Loucy (cell line): ENCODE measurements at regions not wholly inside any gene's neighbourhood (a gene's known extent, or its start where the extent isn't known, plus 50 kb on each side); places are given as distances from the start of the nearest gene placed in this dataset.

Experiments used
- H2AFZ ChIP-seq: fragments of 200-600 bp; sonication (generic); 2 replicates; pipeline ENCODE4 v1.6.0; 2016; ENCODE audit warnings: antibody characterized with exemption, mild to moderate bottlenecking, low read length, moderate library complexity
- H3F3A ChIP-seq: fragments of 200-600 bp; 2 replicates; pipeline ENCODE4 v1.6.0; 2016; ENCODE audit warnings: antibody characterized with exemption, low read depth, mild to moderate bottlenecking
- H3K27me3 ChIP-seq: fragments of 200-600 bp; sonication (generic); 2 replicates; pipeline ENCODE4 v1.6.1; 2014; ENCODE audit warnings: low read length, mild to moderate bottlenecking; ENCODE audit not compliant: insufficient read depth, poor library complexity, severe bottlenecking
- H3K36me3 ChIP-seq: fragments of 200-600 bp; sonication (generic); 2 replicates; pipeline ENCODE4 v1.6.1; 2016; ENCODE audit warnings: low read length; ENCODE audit not compliant: insufficient read depth
- H3K4me1 ChIP-seq: fragments of 200-600 bp; sonication (generic); 2 replicates; pipeline ENCODE4 v1.5.1; 2014; ENCODE audit warnings: low read length, mild to moderate bottlenecking; ENCODE audit not compliant: insufficient read depth, poor library complexity, severe bottlenecking
- H3K4me2 ChIP-seq: fragments of 200-600 bp; sonication (generic); 2 replicates; pipeline ENCODE4 v1.6.0; 2014; ENCODE audit warnings: antibody characterized with exemption, low read length, low read depth, mild to moderate bottlenecking; ENCODE audit not compliant: poor library complexity, severe bottlenecking
- H3K4me3 ChIP-seq: fragments of 200-600 bp; sonication (generic); 2 replicates; pipeline ENCODE4 v1.5.1; 2014; ENCODE audit warnings: low read length, mild to moderate bottlenecking, mixed read lengths; ENCODE audit not compliant: poor library complexity, severe bottlenecking
- H3K79me2 ChIP-seq: fragments of 200-600 bp; sonication (generic); 2 replicates; pipeline ENCODE4 v1.6.1; 2014; ENCODE audit warnings: low read length; ENCODE audit not compliant: insufficient read depth
- H3K9ac ChIP-seq: fragments of 200-600 bp; sonication (generic); 2 replicates; pipeline ENCODE4 v1.6.0; 2014; ENCODE audit warnings: mild to moderate bottlenecking, low read depth, low read length, moderate library complexity; ENCODE audit not compliant: poor library complexity, severe bottlenecking
- H3K9me2 ChIP-seq: fragments of 200-600 bp; sonication (generic); replicated peaks from 2 replicates; pipeline ENCODE4 v1.6.1; 2016; ENCODE audit warnings: low read depth, low read length, mixed read lengths
- H3K9me3 ChIP-seq: fragments of 200-600 bp; sonication (generic); 2 replicates; pipeline ENCODE4 v1.6.1; 2014; ENCODE audit warnings: mild to moderate bottlenecking, antibody characterized with exemption, low read length, low read depth; ENCODE audit not compliant: insufficient read depth
- H4K20me1 ChIP-seq: fragments of 200-600 bp; sonication (generic); 2 replicates; pipeline ENCODE4 v1.6.0; 2014; ENCODE audit warnings: antibody characterized with exemption, low read length, mild to moderate bottlenecking; ENCODE audit not compliant: insufficient read depth, poor library complexity, severe bottlenecking
- EZH2phosphoT487 ChIP-seq: fragments of 200-600 bp; IDR thresholded peaks from 2 replicates; pipeline ENCODE4 v1.6.1; 2018; ENCODE audit warnings: antibody characterized with exemption, mild to moderate bottlenecking, moderate library complexity, borderline replicate concordance
- TF ChIP-seq, protein P1 (sequence below): fragments of 200-600 bp; sonication (generic); conservative IDR thresholded peaks from 2 replicates; pipeline ENCODE4 v1.5.1; 2014; ENCODE audit warnings: mild to moderate bottlenecking, antibody characterized with exemption, low read length

DNA sequence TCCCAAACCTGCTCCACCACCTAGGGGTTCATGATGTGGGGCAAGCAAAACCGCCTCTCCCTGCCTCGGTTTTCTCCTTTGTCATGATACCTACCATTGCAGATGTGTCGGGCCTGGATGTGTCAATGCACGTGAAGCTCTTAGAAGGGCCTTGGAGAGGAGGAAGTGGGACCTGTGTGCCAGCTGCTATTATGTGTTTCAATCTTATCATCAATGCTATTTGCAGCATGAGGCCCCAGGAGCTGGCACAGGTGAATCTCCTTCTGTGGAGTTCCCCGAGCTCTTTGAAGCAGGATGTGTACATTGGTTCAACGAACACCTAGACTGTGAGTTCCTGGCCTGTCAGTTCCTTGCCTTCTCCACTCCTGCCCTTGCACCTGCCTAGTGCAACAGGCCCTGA is 331.6 kb downstream of the CTTN start:
- H3K9me3 ChIP-seq, result peaks cover 11% of the 10 kb centered on the region; the same call in 1 of the 2 replicates
- H3K9ac ChIP-seq, result no peak overlapping the region
- no peaks in the 10 kb centered on the region for H3K4me1 ChIP-seq
- H3K4me2 ChIP-seq, result no peak overlapping the region
- H2AFZ ChIP-seq, result no peak overlapping the region
- no peaks in the 10 kb centered on the region for H4K20me1 ChIP-seq
- no peak overlapping the region for H3K4me3 ChIP-seq
- H3K27me3 ChIP-seq, result no peaks in the 10 kb centered on the region
- no peaks in the 10 kb centered on the region for H3K79me2 ChIP-seq
- no peaks in the 10 kb centered on the region for H3K9me2 ChIP-seq
- no peaks in the 10 kb centered on the region for H3K36me3 ChIP-seq
- TF ChIP-seq EZH2phosphoT487, result no peak
- TF ChIP-seq, protein P1, sequence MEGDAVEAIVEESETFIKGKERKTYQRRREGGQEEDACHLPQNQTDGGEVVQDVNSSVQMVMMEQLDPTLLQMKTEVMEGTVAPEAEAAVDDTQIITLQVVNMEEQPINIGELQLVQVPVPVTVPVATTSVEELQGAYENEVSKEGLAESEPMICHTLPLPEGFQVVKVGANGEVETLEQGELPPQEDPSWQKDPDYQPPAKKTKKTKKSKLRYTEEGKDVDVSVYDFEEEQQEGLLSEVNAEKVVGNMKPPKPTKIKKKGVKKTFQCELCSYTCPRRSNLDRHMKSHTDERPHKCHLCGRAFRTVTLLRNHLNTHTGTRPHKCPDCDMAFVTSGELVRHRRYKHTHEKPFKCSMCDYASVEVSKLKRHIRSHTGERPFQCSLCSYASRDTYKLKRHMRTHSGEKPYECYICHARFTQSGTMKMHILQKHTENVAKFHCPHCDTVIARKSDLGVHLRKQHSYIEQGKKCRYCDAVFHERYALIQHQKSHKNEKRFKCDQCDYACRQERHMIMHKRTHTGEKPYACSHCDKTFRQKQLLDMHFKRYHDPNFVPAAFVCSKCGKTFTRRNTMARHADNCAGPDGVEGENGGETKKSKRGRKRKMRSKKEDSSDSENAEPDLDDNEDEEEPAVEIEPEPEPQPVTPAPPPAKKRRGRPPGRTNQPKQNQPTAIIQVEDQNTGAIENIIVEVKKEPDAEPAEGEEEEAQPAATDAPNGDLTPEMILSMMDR, result no peak
- no peaks in the 10 kb centered on the region for H3F3A ChIP-seq

DNA sequence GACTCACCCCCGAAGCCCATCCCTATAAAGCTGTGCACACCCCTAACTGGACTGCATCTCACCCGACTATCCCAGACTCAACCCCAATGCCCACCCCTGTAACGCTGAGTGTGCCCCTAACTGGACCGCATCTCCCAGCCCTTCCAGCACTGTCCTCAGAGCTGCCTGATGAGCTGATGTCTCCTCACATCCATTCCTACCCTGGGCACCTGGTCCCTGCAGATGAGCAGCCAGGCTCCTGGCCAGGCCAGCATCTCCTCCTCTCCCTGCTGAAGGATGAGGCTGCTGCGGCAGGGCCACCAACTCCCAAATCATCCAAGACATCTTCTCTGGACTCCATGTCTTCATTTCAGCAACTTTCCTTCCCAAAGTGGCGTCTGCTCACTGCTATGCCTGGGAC is 332.1 kb downstream of the CTTN start:
- H3F3A ChIP-seq, result no peaks in the 10 kb centered on the region
- no peaks in the 10 kb centered on the region for H3K36me3 ChIP-seq
- no peaks in the 10 kb centered on the region for H3K4me1 ChIP-seq
- no peaks in the 10 kb centered on the region for H4K20me1 ChIP-seq
- H3K27me3 ChIP-seq, result no peaks in the 10 kb centered on the region
- no peak overlapping the region for H3K9ac ChIP-seq
- H2AFZ ChIP-seq, result no peak overlapping the region
- TF ChIP-seq EZH2phosphoT487, result no peak
- TF ChIP-seq, protein P1, result no peak
- peaks cover 11% of the 10 kb centered on the region; the same call in 1 of the 2 replicates for H3K9me3 ChIP-seq
- no peak overlapping the region for H3K4me2 ChIP-seq
- no peaks in the 10 kb centered on the region for H3K79me2 ChIP-seq
- H3K4me3 ChIP-seq, result no peak overlapping the region
- no peaks in the 10 kb centered on the region for H3K9me2 ChIP-seq

DNA sequence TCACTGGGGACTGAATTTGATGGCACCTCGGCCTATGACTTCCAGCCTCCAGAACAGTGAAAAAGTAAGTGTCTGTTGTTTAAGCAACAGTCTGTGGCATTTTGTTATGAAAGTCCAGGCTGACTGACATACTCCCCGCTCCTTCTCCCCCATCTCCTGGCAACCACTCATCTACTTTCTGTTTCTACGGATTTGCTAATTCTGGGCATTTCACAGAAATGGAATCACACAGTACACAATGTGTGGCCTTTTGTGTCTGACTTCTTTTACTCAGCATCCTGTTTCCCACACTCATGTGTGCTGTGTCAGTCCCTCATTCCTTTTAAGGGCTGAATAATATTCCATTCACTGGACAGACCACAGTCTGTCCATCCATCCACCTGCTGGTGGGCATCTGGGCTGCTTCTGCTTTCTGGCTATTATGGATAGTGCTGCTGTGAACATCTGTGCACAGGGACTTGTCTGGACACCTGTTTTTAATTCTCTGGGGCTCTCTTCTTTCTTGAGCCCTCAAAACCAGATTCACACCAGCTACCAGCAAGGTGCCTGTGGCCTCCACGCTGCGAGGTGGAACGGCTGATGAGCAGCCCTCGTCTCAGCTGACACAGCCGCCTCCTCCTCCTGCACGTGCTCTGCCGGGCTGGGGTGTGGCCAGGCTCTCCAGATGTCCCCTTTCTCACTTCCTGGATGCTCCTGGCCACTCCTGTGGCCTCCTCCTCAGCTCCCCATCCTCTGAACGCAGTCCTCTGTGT is 333.1 kb downstream of the CTTN start:
- H4K20me1 ChIP-seq, result no peaks in the 10 kb centered on the region
- H3K9me2 ChIP-seq, result no peaks in the 10 kb centered on the region
- H2AFZ ChIP-seq, result no peak overlapping the region
- TF ChIP-seq, protein P1, result no peak
- no peak for TF ChIP-seq EZH2phosphoT487
- no peaks in the 10 kb centered on the region for H3K4me1 ChIP-seq
- H3K27me3 ChIP-seq, result no peaks in the 10 kb centered on the region
- peaks cover 14% of the 10 kb centered on the region; the same call in 1 of the 2 replicates for H3K9me3 ChIP-seq
- no peak overlapping the region for H3K9ac ChIP-seq
- H3K79me2 ChIP-seq, result no peaks in the 10 kb centered on the region
- no peaks in the 10 kb centered on the region for H3K36me3 ChIP-seq
- no peak overlapping the region for H3K4me2 ChIP-seq
- no peak overlapping the region for H3K4me3 ChIP-seq
- H3F3A ChIP-seq, result no peaks in the 10 kb centered on the region
